CD14-positive monocyte (primary cell): ENCODE measurements at regions not wholly inside any gene's neighbourhood (a gene's known extent, or its start where the extent isn't known, plus 50 kb on each side); places are given as distances from the start of the nearest gene placed in this dataset.
A peak's percentile ranks its signal among the peaks of the same experiment; 100 is the strongest.

Experiments used
- DNase-seq, 3 donors: peaks; one replicate each; pipeline ENCODE4 v3.0.0-alpha.2; 2011 to 2022
- H2AFZ ChIP-seq: 2 replicates; pipeline ENCODE4 v1.6.0; 2012; ENCODE audit warnings: mild to moderate bottlenecking, low read depth, low read length, inconsistent platforms; ENCODE audit not compliant: insufficient read depth, poor library complexity, severe bottlenecking
- H3K27ac ChIP-seq, 2 donors: 1 replicate in 1 of 2; 2 replicates in 1 of 2; pipeline ENCODE4 v1.5.1; 2012 to 2013; ENCODE audit warnings: low read length in 2 of 2, control low read depth in 1 of 2, inconsistent platforms in 1 of 2, low read depth in 1 of 2, mild to moderate bottlenecking in 1 of 2
- H3K27me3 ChIP-seq, 2 donors: one replicate each; pipeline versions ENCODE4 v1.6.0 to v1.6.1; 2011 to 2013; ENCODE audit warnings: low read length in 2 of 2; ENCODE audit not compliant: control insufficient read depth in 2 of 2, insufficient read depth in 2 of 2
- H3K36me3 ChIP-seq, 2 donors: replicated peaks in 1 of 2; 1 replicate in 1 of 2; 2 replicates in 1 of 2; pipeline versions ENCODE4 v1.5.1 to v1.6.1; 2012 to 2013; ENCODE audit warnings: low read length in 2 of 2, control low read depth in 1 of 2, inconsistent platforms in 1 of 2, mild to moderate bottlenecking in 1 of 2; ENCODE audit not compliant: insufficient read depth in 2 of 2, control insufficient read depth in 1 of 2
- H3K4me1 ChIP-seq, 2 donors: 1 replicate in 1 of 2; 2 replicates in 1 of 2; pipeline versions ENCODE4 v1.5.1 to v1.6.1; 2012 to 2013; ENCODE audit warnings: low read length in 2 of 2, control low read depth in 1 of 2, inconsistent platforms in 1 of 2, mild to moderate bottlenecking in 1 of 2, moderate library complexity in 1 of 2; ENCODE audit not compliant: insufficient read depth in 2 of 2, control insufficient read depth in 1 of 2
- H3K4me2 ChIP-seq: replicated peaks from 2 replicates; pipeline ENCODE3; 2012; ENCODE audit warnings: low read length, moderate library complexity, mild to moderate bottlenecking; ENCODE audit not compliant: poor library complexity, severe bottlenecking; ENCODE audit errors: extremely low read depth
- H3K4me3 ChIP-seq, 3 experiments: fragments of 200-600 bp in 1 of 3; sonication (generic) in 1 of 3; replicated peaks in 1 of 3; 1 replicate in 2 of 3; 2 replicates in 1 of 3; pipeline ENCODE4 v1.5.1; 2011 to 2013; ENCODE audit warnings: low read length in 3 of 3, mild to moderate bottlenecking in 3 of 3, control low read depth in 2 of 3, low read depth in 2 of 3, inconsistent platforms in 1 of 3, moderate library complexity in 1 of 3
- H3K79me2 ChIP-seq: 2 replicates; pipeline ENCODE4 v1.6.0; 2012; ENCODE audit warnings: mild to moderate bottlenecking, control low read depth, inconsistent platforms, low read length, moderate library complexity; ENCODE audit not compliant: insufficient read depth
- H3K9ac ChIP-seq: 2 replicates; pipeline ENCODE4 v1.6.0; 2017; ENCODE audit warnings: low read length, mild to moderate bottlenecking; ENCODE audit not compliant: insufficient read depth, poor library complexity, severe bottlenecking
- H3K9me3 ChIP-seq, 2 donors: replicated peaks in 1 of 2; 1 replicate in 1 of 2; 2 replicates in 1 of 2; pipeline versions ENCODE4 v1.5.1 to v1.6.1; 2012 to 2013; ENCODE audit warnings: low read length in 2 of 2, control low read depth in 1 of 2; ENCODE audit not compliant: control insufficient read depth in 1 of 2, insufficient read depth in 1 of 2
- H4K20me1 ChIP-seq: 2 replicates; pipeline ENCODE4 v1.6.0; 2012; ENCODE audit warnings: mild to moderate bottlenecking, low read length, control low read depth, moderate library complexity; ENCODE audit not compliant: insufficient read depth
- H3K27ac Mint-ChIP-seq, 7 donors: one replicate each; pipeline ENCODE4 v1.8.0; 2020; ENCODE audit warnings: mild to moderate bottlenecking in 7 of 7, mixed read lengths in 7 of 7, moderate library complexity in 6 of 7, inconsistent platforms in 2 of 7
- H3K27me3 Mint-ChIP-seq, 3 donors: one replicate each; pipeline ENCODE4 v1.8.0; 2021 to 2022; ENCODE audit warnings: low read depth in 3 of 3, mild to moderate bottlenecking in 3 of 3, mixed read lengths in 3 of 3, moderate library complexity in 3 of 3, inconsistent platforms in 1 of 3
- H3K36me3 Mint-ChIP-seq, 2 donors: one replicate each; pipeline ENCODE4 v1.8.0; 2020; ENCODE audit warnings: mixed read lengths in 2 of 2, inconsistent platforms in 1 of 2, mild to moderate bottlenecking in 1 of 2
- H3K4me1 Mint-ChIP-seq: one replicate; pipeline ENCODE4 v1.8.0; 2020; ENCODE audit warnings: mild to moderate bottlenecking, mixed read lengths
- H3K4me3 Mint-ChIP-seq, 2 donors: one replicate each; pipeline ENCODE4 v1.8.0; 2020; ENCODE audit warnings: mild to moderate bottlenecking in 2 of 2, mixed read lengths in 2 of 2, moderate library complexity in 1 of 2
- H3K9me3 Mint-ChIP-seq, 7 donors: one replicate each; pipeline ENCODE4 v1.8.0; 2020 to 2022; ENCODE audit warnings: mixed read lengths in 7 of 7, mild to moderate bottlenecking in 6 of 7, moderate library complexity in 6 of 7, inconsistent platforms in 2 of 7
- CTCF ChIP-seq: fragments of 200-600 bp; IDR thresholded peaks from one replicate; pipeline ENCODE4 v1.8.0; 2022; ENCODE audit warnings: antibody characterized with exemption, mild to moderate bottlenecking
- WGBS: methylation state at CpG from one replicate; pipeline ENCODE4 v1.1.5; 2013; ENCODE audit warnings: missing lambda C conversion rate; ENCODE audit not compliant: insufficient coverage; 5-methylcytosine and 5-hydroxymethylcytosine counted together
- intact Hi-C, 2 donors: fragments of 100-400 bp; cut with micrococcal nuclease; formaldehyde crosslinking; loops; one replicate each; pipeline versions ENCODE4 v1.15.0 to v1.15.1; 2023

GRCh38 chr10:78171633-78172400, 138.2 kb downstream of the RPS24 start:
- WGBS = 80% methylated on average over 3 of the region's 6 CpGs

GRCh38 chr10:78173360-78174015, 139.8 kb downstream of the RPS24 start:
- Histone ChIP-seq H3K27ac (no peak overlapping the region), H3K4me1 (no peaks in the 10 kb centered on the region), H3K4me2 (no peak overlapping the region), H4K20me1 (no peaks in the 10 kb centered on the region), H2AFZ (no peak overlapping the region), H3K9me3 (no peaks in the 10 kb centered on the region), H3K79me2 (no peaks in the 10 kb centered on the region), H3K4me3 (no peak overlapping the region), H3K27me3 (no peaks in the 10 kb centered on the region), H3K36me3 (no peaks in the 10 kb centered on the region), H3K9ac (no peak overlapping the region)
- no peaks in the 10 kb centered on the region for H3K36me3 Mint-ChIP-seq
- H3K27ac Mint-ChIP-seq = no peak overlapping the region
- intact Hi-C loops = no loop called here
- peaks cover 0 to 4% (median 2%) of the 10 kb centered on the region in 3 donors for H3K27me3 Mint-ChIP-seq
- H3K4me3 Mint-ChIP-seq = no peak overlapping the region
- H3K4me1 Mint-ChIP-seq = no peaks in the 10 kb centered on the region
- 100% methylated on average over 1 of the region's 6 CpGs for WGBS
- TF ChIP-seq CTCF = no peak
- H3K9me3 Mint-ChIP-seq = peaks cover 0 to 1% (median 0%) of the 10 kb centered on the region in 7 donors
- DNase-seq = no peak

More at GRCh38 chr10:78171633-78172400, 138.2 kb downstream of the RPS24 start:
- no peak overlapping the region for H3K27ac ChIP-seq
- H3K4me3 ChIP-seq = no peak overlapping the region
- H3K79me2 ChIP-seq = no peaks in the 10 kb centered on the region
- no peak overlapping the region for H3K4me2 ChIP-seq
- no peak for DNase-seq
- H3K4me3 Mint-ChIP-seq = no peak overlapping the region
- peaks cover 0 to under 1% of the 10 kb centered on the region in 2 donors for H3K27me3 ChIP-seq
- H3K9ac ChIP-seq = no peak overlapping the region
- no peaks in the 10 kb centered on the region for H3K4me1 Mint-ChIP-seq
- peaks cover 0 to 1% (median 0%) of the 10 kb centered on the region in 7 donors for H3K9me3 Mint-ChIP-seq
- intact Hi-C loops = no loop called here
- no peaks in the 10 kb centered on the region for H3K36me3 Mint-ChIP-seq
- no peaks in the 10 kb centered on the region for H3K36me3 ChIP-seq
- peak overlapping the region in 1 of 7 donors; percentile 3 for H3K27ac Mint-ChIP-seq
- no peaks in the 10 kb centered on the region for H3K4me1 ChIP-seq
- no peak overlapping the region for H2AFZ ChIP-seq
- H3K27me3 Mint-ChIP-seq = peaks cover 0 to 4% (median 0%) of the 10 kb centered on the region in 3 donors
- H4K20me1 ChIP-seq = no peaks in the 10 kb centered on the region
- no peak for TF ChIP-seq CTCF
- H3K9me3 ChIP-seq = no peaks in the 10 kb centered on the region
